ENCODE measurements at regions not wholly inside any gene's neighbourhood (a gene's known extent, or its start where the extent isn't known, plus 50 kb on each side); places are given as distances from the start of the nearest gene placed in this dataset.
A peak's percentile ranks its signal among the peaks of the same experiment; 100 is the strongest.

DNA sequence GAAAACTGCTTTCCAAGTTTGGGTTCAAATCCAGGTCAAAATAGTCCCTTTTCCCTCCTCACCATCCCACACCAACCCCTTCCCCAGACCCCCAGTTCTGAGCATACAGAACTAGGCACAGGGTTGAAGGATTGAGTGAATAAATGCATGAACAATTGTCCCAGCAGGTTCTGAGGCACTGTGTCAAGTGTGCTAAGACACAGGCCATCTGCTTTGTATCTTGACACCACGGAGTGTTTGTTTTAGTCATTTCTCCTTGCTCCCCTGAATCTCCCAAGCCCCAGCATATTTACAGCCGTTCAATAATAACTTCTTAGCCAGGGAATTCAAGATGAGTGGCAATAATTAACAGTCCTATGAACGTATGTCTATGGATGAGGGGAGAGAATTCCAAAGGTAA lies 102.8 kb upstream of the JARID2 start:
- Histone ChIP-seq H4K8ac (ENCODE audit: low read depth, low read length) (no peak overlapping the region), H3K9me3 (replicated peaks in 1 of 2; ENCODE audit: control insufficient read depth in 2 of 2, insufficient read depth in 1 of 2, low read depth in 1 of 2, low read length in 2 of 2) (no peaks in the 10 kb centered on the region), H3K9ac (ENCODE audit: low read depth, low read length, poor library complexity) (no peak overlapping the region), H2BK15ac (ENCODE audit: low read length) (no peak overlapping the region), H3K14ac (ENCODE audit: low read length) (no peak overlapping the region), H2BK5ac (ENCODE audit: low read length) (no peak overlapping the region), H3K36me3 (replicated peaks in 1 of 2; ENCODE audit: control insufficient read depth in 2 of 2, insufficient read depth in 2 of 2, low read length in 2 of 2) (no peaks in the 10 kb centered on the region), H3K27me3 (ENCODE audit: control insufficient read depth in 3 of 3, insufficient read depth in 3 of 3, low read depth in 1 of 3, low read length in 3 of 3) (peaks cover 0 to 2% (median 0%) of the 10 kb centered on the region in 3 experiments), H3K4ac (ENCODE audit: low read length) (no peak overlapping the region), H3K18ac (ENCODE audit: low read length) (no peak overlapping the region), H2AK5ac (ENCODE audit: low read depth, low read length) (no peak overlapping the region), H3K23ac (ENCODE audit: low read depth, low read length, poor library complexity) (no peak overlapping the region), H3K79me1 (ENCODE audit: low read depth, low read length) (no peaks in the 10 kb centered on the region), H2AFZ (ENCODE audit: low read length) (no peak overlapping the region), H3K4me1 (ENCODE audit: control insufficient read depth in 2 of 2, insufficient read depth in 1 of 2, low read depth in 1 of 2, low read length in 2 of 2) (no peaks in the 10 kb centered on the region), H3K27ac (replicated peaks; ENCODE audit: low read length) (no peak overlapping the region), H4K91ac (ENCODE audit: low read depth, low read length, poor library complexity) (no peak overlapping the region), H2BK12ac (ENCODE audit: low read length) (no peak overlapping the region), H3K4me2 (ENCODE audit: insufficient read depth, low read length, poor library complexity, severe bottlenecking) (no peak overlapping the region), H3K4me3 (ENCODE audit: low read length in 2 of 2) (no peak overlapping the region), H2BK120ac (ENCODE audit: low read depth, low read length) (no peak overlapping the region)
- no CpG with 5 or more reads among the region's 3 CpGs for WGBS, 2 donors (ENCODE audit: extremely low coverage in 2 of 2, insufficient read length in 2 of 2, insufficient replicate concordance in 1 of 2)
- DNase-seq (ENCODE audit: low spot score) = no peak

DNA sequence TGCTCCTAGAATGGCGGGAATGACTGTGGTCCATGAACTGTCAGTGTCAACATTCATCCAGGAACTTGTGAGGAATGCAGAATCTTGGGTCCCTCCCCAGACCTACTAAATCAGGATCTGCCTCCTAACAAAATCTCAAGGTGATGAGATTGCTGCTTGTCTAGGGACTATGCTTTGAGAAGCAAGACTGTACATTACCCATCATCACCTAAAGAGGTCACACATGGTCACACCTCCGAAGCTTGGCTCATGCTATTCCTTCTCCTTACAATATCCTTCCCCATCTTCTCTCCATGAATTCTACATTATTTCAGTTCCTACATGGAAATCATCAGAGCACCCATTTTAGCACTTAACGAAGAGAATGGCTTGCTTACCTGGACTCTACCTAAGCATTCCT lies 102.3 kb upstream of the JARID2 start:
- Histone ChIP-seq H3K4me3 (ENCODE audit: low read length in 2 of 2) (no peak overlapping the region), H2BK15ac (ENCODE audit: low read length) (no peak overlapping the region), H2AK5ac (ENCODE audit: low read depth, low read length) (no peak overlapping the region), H2BK120ac (ENCODE audit: low read depth, low read length) (no peak overlapping the region), H3K4me1 (ENCODE audit: control insufficient read depth in 2 of 2, insufficient read depth in 1 of 2, low read depth in 1 of 2, low read length in 2 of 2) (peaks cover 0 to 2% of the 10 kb centered on the region in 2 donors), H3K27ac (replicated peaks; ENCODE audit: low read length) (no peak overlapping the region), H3K27me3 (ENCODE audit: control insufficient read depth in 3 of 3, insufficient read depth in 3 of 3, low read depth in 1 of 3, low read length in 3 of 3) (peaks cover 0 to 5% (median 0%) of the 10 kb centered on the region in 3 experiments), H4K8ac (ENCODE audit: low read depth, low read length) (no peak overlapping the region), H3K4ac (ENCODE audit: low read length) (no peak overlapping the region), H4K91ac (ENCODE audit: low read depth, low read length, poor library complexity) (no peak overlapping the region), H3K36me3 (replicated peaks in 1 of 2; ENCODE audit: control insufficient read depth in 2 of 2, insufficient read depth in 2 of 2, low read length in 2 of 2) (no peaks in the 10 kb centered on the region), H2AFZ (ENCODE audit: low read length) (no peak overlapping the region), H2BK12ac (ENCODE audit: low read length) (no peak overlapping the region), H3K9ac (ENCODE audit: low read depth, low read length, poor library complexity) (no peak overlapping the region), H3K9me3 (replicated peaks in 1 of 2; ENCODE audit: control insufficient read depth in 2 of 2, insufficient read depth in 1 of 2, low read depth in 1 of 2, low read length in 2 of 2) (no peaks in the 10 kb centered on the region), H3K18ac (ENCODE audit: low read length) (no peak overlapping the region), H3K23ac (ENCODE audit: low read depth, low read length, poor library complexity) (no peak overlapping the region), H3K4me2 (ENCODE audit: insufficient read depth, low read length, poor library complexity, severe bottlenecking) (no peak overlapping the region), H3K79me1 (ENCODE audit: low read depth, low read length) (no peaks in the 10 kb centered on the region), H3K14ac (ENCODE audit: low read length) (no peak overlapping the region), H2BK5ac (ENCODE audit: low read length) (no peak overlapping the region)
- no peak for DNase-seq (ENCODE audit: low spot score)
- WGBS, 2 donors (ENCODE audit: extremely low coverage in 2 of 2, insufficient read length in 2 of 2, insufficient replicate concordance in 1 of 2) = no CpG with 5 or more reads among the region's 3 CpGs

DNA sequence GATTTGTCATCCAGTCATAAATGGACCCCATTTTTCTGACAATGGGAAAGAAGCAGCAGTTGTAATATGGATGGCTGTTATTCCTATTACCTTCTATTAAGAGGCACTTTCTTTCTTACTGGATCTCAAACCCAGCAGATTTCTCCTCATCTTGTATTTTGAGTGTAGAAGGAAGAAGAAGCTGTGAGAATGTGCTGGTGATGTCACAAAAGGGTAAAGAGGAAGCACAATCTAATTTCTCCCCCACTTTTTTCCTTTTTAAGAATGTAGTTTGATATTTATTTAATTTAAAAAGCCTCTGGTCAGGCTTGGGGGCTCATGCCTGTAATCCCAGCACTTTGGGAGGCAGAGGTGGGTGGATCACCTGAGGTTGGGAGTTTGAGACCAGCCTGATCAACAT lies 100.0 kb upstream of the JARID2 start:
- no peak overlapping the region for H2BK5ac ChIP-seq (ENCODE audit: low read length)
- H3K4me3 ChIP-seq (ENCODE audit: low read length in 2 of 2) = no peak overlapping the region
- H2BK12ac ChIP-seq (ENCODE audit: low read length) = no peak overlapping the region
- no peak overlapping the region for H3K23ac ChIP-seq (ENCODE audit: low read depth, low read length, poor library complexity)
- H3K18ac ChIP-seq (ENCODE audit: low read length) = no peak overlapping the region
- no peaks in the 10 kb centered on the region for H3K79me1 ChIP-seq (ENCODE audit: low read depth, low read length)
- H3K14ac ChIP-seq (ENCODE audit: low read length) = no peak overlapping the region
- H3K9me3 ChIP-seq (replicated peaks in 1 of 2; ENCODE audit: control insufficient read depth in 2 of 2, insufficient read depth in 1 of 2, low read depth in 1 of 2, low read length in 2 of 2) = no peaks in the 10 kb centered on the region
- no peak overlapping the region for H2AK5ac ChIP-seq (ENCODE audit: low read depth, low read length)
- H4K91ac ChIP-seq (ENCODE audit: low read depth, low read length, poor library complexity) = no peak overlapping the region
- peaks cover 0 to 6% of the 10 kb centered on the region in 2 donors for H3K4me1 ChIP-seq (ENCODE audit: control insufficient read depth in 2 of 2, insufficient read depth in 1 of 2, low read depth in 1 of 2, low read length in 2 of 2)
- H3K27me3 ChIP-seq (ENCODE audit: control insufficient read depth in 3 of 3, insufficient read depth in 3 of 3, low read depth in 1 of 3, low read length in 3 of 3) = peaks cover 0 to 5% (median 0%) of the 10 kb centered on the region in 3 experiments
- no peak overlapping the region for H3K9ac ChIP-seq (ENCODE audit: low read depth, low read length, poor library complexity)
- H2BK120ac ChIP-seq (ENCODE audit: low read depth, low read length) = no peak overlapping the region
- no peak overlapping the region for H4K8ac ChIP-seq (ENCODE audit: low read depth, low read length)
- DNase-seq (ENCODE audit: low spot score) = no peak
- no peak overlapping the region for H3K4me2 ChIP-seq (ENCODE audit: insufficient read depth, low read length, poor library complexity, severe bottlenecking)
- no peaks in the 10 kb centered on the region for H3K36me3 ChIP-seq (replicated peaks in 1 of 2; ENCODE audit: control insufficient read depth in 2 of 2, insufficient read depth in 2 of 2, low read length in 2 of 2)
- no peak overlapping the region for H3K4ac ChIP-seq (ENCODE audit: low read length)
- no peak overlapping the region for H2AFZ ChIP-seq (ENCODE audit: low read length)
- no peak overlapping the region for H3K27ac ChIP-seq (replicated peaks; ENCODE audit: low read length)
- no peak overlapping the region for H2BK15ac ChIP-seq (ENCODE audit: low read length)

DNA sequence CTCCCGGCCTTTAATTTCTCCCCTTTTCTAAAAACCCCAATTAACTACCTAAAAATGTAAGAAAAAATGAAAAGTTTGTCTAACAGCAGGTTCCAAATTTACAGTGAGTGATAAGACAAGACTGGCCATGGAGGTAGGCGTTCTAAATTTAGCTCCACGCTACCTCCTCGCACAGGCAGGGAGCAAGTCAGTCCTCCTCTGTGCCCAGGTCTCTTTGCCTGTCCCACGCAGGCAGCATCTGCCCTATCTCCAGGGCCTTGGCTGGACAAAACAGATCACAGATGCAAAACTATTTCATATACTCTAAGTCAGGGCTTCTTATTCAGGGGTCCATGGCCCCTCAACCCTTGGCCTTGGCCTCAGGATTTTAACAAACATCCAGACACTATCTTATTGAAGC lies 98.0 kb upstream of the JARID2 start:
- no CpG with 5 or more reads among the region's 5 CpGs for WGBS, 2 donors (ENCODE audit: extremely low coverage in 2 of 2, insufficient read length in 2 of 2, insufficient replicate concordance in 1 of 2)
- H3K79me1 ChIP-seq (ENCODE audit: low read depth, low read length) = no peaks in the 10 kb centered on the region

More for the DNA sequence above, 98.0 kb upstream of the JARID2 start:
- Histone ChIP-seq H2BK15ac (ENCODE audit: low read length) (no peak overlapping the region), H3K23ac (ENCODE audit: low read depth, low read length, poor library complexity) (no peak overlapping the region), H3K14ac (ENCODE audit: low read length) (no peak overlapping the region), H3K27me3 (ENCODE audit: control insufficient read depth in 3 of 3, insufficient read depth in 3 of 3, low read depth in 1 of 3, low read length in 3 of 3) (peaks cover 0 to 5% (median 0%) of the 10 kb centered on the region in 3 experiments), H4K91ac (ENCODE audit: low read depth, low read length, poor library complexity) (no peak overlapping the region), H3K9ac (ENCODE audit: low read depth, low read length, poor library complexity) (no peak overlapping the region), H2BK120ac (ENCODE audit: low read depth, low read length) (no peak overlapping the region), H3K27ac (replicated peaks; ENCODE audit: low read length) (no peak overlapping the region), H3K18ac (ENCODE audit: low read length) (no peak overlapping the region), H2AFZ (ENCODE audit: low read length) (no peak overlapping the region), H3K4me1 (ENCODE audit: control insufficient read depth in 2 of 2, insufficient read depth in 1 of 2, low read depth in 1 of 2, low read length in 2 of 2) (peaks cover 0 to 6% of the 10 kb centered on the region in 2 donors), H2BK12ac (ENCODE audit: low read length) (peak overlapping the region; percentile 96), H3K9me3 (replicated peaks in 1 of 2; ENCODE audit: control insufficient read depth in 2 of 2, insufficient read depth in 1 of 2, low read depth in 1 of 2, low read length in 2 of 2) (no peaks in the 10 kb centered on the region), H2AK5ac (ENCODE audit: low read depth, low read length) (peak overlapping the region; percentile 96), H2BK5ac (ENCODE audit: low read length) (no peak overlapping the region), H3K4me2 (ENCODE audit: insufficient read depth, low read length, poor library complexity, severe bottlenecking) (no peak overlapping the region), H3K4me3 (ENCODE audit: low read length in 2 of 2) (no peak overlapping the region), H4K8ac (ENCODE audit: low read depth, low read length) (no peak overlapping the region), H3K4ac (ENCODE audit: low read length) (no peak overlapping the region), H3K36me3 (replicated peaks in 1 of 2; ENCODE audit: control insufficient read depth in 2 of 2, insufficient read depth in 2 of 2, low read length in 2 of 2) (no peaks in the 10 kb centered on the region)
- DNase-seq (ENCODE audit: low spot score) = no peak
